ENCODE measurements at regions not wholly inside any gene's neighbourhood (a gene's known extent, or its start where the extent isn't known, plus 50 kb on each side); places are given as distances from the start of the nearest gene placed in this dataset.

DNA sequence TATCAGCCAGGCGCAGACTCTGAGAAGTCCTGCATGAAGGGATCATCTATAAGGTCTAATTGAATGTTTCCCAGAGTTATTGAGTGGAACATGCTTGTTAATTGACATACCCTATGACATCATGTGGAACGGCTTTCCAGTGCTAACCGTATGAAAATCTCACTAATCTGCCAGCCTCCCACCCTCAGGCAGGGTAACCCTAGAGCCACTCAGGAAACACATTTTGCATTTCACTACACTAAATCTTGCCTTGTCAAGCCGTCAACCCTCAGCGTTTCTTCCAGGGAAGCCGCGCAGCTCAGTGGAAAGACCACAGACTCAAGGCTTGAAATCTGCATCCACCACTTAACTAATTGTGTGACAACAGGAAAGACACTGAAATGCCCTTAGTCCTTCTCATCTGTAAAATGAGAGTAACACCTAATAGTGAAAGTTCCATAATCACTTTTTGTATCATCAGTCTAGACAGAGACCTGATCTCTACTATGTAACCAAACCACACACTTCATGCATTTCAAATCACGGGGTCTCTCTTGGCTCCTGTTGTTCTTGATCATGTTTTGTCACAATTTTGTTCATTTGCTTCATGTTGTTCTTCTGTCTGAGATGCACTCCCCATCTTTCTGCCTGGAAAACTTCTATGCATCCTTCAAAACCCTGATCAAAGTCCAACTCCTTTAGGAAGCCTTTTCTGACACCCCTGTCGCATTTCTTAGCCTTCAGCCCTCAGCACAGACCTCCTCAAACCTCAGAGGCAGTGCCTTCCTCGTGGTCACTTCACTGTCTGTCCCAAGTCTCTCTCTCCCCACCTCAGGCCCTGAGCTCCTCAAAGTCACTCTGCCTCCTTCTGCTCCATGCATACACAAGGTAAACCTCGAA is 246.5 kb downstream of the TOMM20 start:
- ATAC-seq (replicated peaks) = peak; percentile 82
- no peak overlapping the region for H3K4me3 Mint-ChIP-seq
- H3K36me3 Mint-ChIP-seq (ENCODE audit: insufficient read depth) = no peaks in the 10 kb centered on the region
- H3K4me1 Mint-ChIP-seq (ENCODE audit: low read depth in 2 of 2) = peaks cover 15 to 21% of the 10 kb centered on the region in 2 donors
- no peak for DNase-seq
- peaks cover 5 to 14% of the 10 kb centered on the region in 2 donors for H3K27me3 Mint-ChIP-seq
- peak overlapping the region; percentile 62 to 75 for H3K27ac Mint-ChIP-seq
- no peaks in the 10 kb centered on the region for H3K9me3 Mint-ChIP-seq

DNA sequence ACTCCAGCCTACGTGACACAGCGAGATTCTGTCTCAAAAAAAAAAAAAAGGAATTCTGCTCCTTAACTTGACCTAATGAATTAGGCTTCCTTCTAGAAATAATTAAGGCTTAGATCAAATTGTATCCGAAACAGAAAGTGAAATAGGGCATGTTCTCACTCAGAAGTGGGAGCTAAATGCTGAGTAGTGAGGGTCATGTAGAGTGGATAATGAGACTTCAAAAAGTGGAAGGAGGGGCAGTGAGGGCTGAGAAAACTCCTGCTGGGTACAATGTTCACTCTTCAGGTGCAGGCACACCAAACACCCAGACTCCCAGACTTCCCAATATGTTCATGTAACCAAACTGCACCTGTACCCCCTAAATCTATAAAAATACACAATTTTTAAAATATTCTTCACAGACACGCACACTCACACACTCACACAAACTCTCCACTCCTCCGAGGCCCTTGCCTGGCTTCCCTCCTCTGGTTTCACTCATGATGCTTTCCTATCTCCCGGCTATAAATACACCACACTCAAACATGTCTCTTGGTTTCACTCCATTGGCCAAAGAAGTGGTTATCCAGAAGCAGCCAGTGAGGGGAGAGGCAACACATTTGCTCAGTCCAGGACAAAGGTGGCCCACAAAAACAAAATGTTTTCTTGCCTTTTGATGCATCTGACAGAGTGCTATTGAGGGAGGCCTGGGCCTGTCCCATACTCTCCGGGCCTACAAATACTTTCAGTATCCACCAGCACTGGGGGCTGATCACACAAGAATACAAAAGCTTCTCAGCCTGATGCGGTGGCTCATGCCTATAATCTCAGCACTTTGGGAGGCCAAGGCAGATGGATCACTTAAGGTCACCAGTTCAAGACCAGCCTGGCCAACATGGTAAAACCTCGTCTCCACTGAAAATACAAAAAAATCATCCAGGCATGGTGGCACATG is 249.2 kb downstream of the TOMM20 start:
- no peaks in the 10 kb centered on the region for H3K36me3 Mint-ChIP-seq (ENCODE audit: insufficient read depth)
- peaks cover 10 to 21% of the 10 kb centered on the region in 2 donors for H3K4me1 Mint-ChIP-seq (ENCODE audit: low read depth in 2 of 2)
- no peak overlapping the region for H3K4me3 Mint-ChIP-seq
- ATAC-seq (replicated peaks) = no peak
- no peaks in the 10 kb centered on the region for H3K9me3 Mint-ChIP-seq
- no peak overlapping the region for H3K27ac Mint-ChIP-seq
- DNase-seq = no peak
- peaks cover 5 to 14% of the 10 kb centered on the region in 2 donors for H3K27me3 Mint-ChIP-seq

DNA sequence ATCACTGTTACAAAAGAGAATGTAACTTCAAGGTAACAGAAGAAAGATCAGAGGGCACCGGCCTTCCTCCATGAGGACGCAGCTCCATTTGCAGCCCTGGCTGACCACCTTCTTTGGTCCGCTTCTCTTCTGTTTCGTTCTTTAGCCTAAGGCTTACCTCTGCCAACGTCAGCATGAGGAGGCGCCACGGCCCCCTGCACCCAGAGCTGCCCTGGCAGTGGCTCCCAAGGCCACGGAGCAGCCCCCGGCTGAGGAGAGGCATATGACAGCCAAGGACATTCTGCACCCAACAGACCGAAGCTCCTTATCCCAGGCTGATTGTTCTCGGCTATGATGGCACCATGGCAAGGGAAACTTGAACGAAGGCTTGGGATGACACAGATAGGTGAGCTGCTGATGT is 250.3 kb downstream of the TOMM20 start:
- H3K9me3 Mint-ChIP-seq = no peaks in the 10 kb centered on the region
- peaks cover 10 to 21% of the 10 kb centered on the region in 2 donors for H3K4me1 Mint-ChIP-seq (ENCODE audit: low read depth in 2 of 2)
- peaks cover 5 to 13% of the 10 kb centered on the region in 2 donors for H3K27me3 Mint-ChIP-seq
- H3K27ac Mint-ChIP-seq = no peak overlapping the region
- H3K4me3 Mint-ChIP-seq = no peak overlapping the region
- no peak for DNase-seq
- ATAC-seq (replicated peaks) = no peak
- no peaks in the 10 kb centered on the region for H3K36me3 Mint-ChIP-seq (ENCODE audit: insufficient read depth)

GRCh38 chr1:234877761-234878160 is 250.9 kb downstream of the TOMM20 start:
- Mint-ChIP-seq H3K4me1 (ENCODE audit: low read depth in 2 of 2) (peaks cover 8 to 20% of the 10 kb centered on the region in 2 donors), H3K4me3 (no peak overlapping the region), H3K27me3 (peaks cover 3 to 8% of the 10 kb centered on the region in 2 donors), H3K27ac (no peak overlapping the region), H3K36me3 (ENCODE audit: insufficient read depth) (no peaks in the 10 kb centered on the region), H3K9me3 (no peaks in the 10 kb centered on the region)
- DNase-seq = no peak
- ATAC-seq (replicated peaks) = no peak

GRCh38 chr1:234875953-234876855 is 252.4 kb downstream of the TOMM20 start:
- Mint-ChIP-seq H3K27me3 (no peaks in the 10 kb centered on the region), H3K4me3 (no peak overlapping the region), H3K9me3 (no peaks in the 10 kb centered on the region), H3K4me1 (ENCODE audit: low read depth in 2 of 2) (peaks cover 4 to 8% of the 10 kb centered on the region in 2 donors), H3K36me3 (ENCODE audit: insufficient read depth) (no peaks in the 10 kb centered on the region), H3K27ac (no peak overlapping the region)
- ATAC-seq (replicated peaks) (no peak), DNase-seq (no peak)

DNA sequence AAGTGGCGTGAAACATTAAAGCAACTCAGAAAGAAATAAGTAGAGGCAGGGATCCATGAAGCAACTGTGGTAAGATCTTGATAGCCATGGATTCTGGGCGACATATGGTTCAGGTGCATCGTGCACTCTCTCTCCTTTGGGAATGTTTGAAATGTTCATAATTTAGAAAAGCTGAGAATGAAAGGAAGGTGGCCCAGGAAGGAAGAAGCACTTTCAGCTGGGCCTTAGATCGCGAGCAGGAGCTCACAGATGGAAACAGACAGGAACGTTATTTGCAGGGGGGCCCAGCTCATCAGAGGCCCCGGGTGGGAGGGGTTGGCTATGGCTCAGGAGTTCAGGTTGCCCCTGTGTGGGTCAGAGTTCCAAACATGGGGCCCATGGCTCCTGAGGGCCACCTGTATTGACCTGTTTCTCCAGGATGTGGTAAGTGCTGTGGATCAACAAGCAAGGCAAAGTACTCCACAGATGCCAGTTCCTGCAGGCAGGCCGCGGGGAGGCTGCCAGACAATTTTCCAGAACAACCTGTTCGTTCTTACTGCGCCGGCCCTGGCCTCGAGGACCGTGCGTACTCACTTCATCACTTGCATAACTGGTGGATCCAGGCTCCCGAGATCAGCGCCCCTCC is 253.2 kb downstream of the TOMM20 start:
- Mint-ChIP-seq H3K4me1 (ENCODE audit: low read depth in 2 of 2) (peaks cover 4 to 7% of the 10 kb centered on the region in 2 donors), H3K4me3 (no peak overlapping the region), H3K9me3 (no peaks in the 10 kb centered on the region), H3K27ac (no peak overlapping the region), H3K27me3 (no peaks in the 10 kb centered on the region), H3K36me3 (ENCODE audit: insufficient read depth) (no peaks in the 10 kb centered on the region)
- DNase-seq (no peak), ATAC-seq (replicated peaks) (no peak)

GRCh38 chr1:234874291-234875288 is 254.0 kb downstream of the TOMM20 start:
- Mint-ChIP-seq H3K4me3 (no peak overlapping the region), H3K9me3 (no peaks in the 10 kb centered on the region), H3K27me3 (no peaks in the 10 kb centered on the region), H3K27ac (no peak overlapping the region), H3K36me3 (ENCODE audit: insufficient read depth) (no peaks in the 10 kb centered on the region), H3K4me1 (ENCODE audit: low read depth in 2 of 2) (peaks cover 4 to 7% of the 10 kb centered on the region in 2 donors)
- no peak for DNase-seq
- ATAC-seq (replicated peaks) = no peak

DNA sequence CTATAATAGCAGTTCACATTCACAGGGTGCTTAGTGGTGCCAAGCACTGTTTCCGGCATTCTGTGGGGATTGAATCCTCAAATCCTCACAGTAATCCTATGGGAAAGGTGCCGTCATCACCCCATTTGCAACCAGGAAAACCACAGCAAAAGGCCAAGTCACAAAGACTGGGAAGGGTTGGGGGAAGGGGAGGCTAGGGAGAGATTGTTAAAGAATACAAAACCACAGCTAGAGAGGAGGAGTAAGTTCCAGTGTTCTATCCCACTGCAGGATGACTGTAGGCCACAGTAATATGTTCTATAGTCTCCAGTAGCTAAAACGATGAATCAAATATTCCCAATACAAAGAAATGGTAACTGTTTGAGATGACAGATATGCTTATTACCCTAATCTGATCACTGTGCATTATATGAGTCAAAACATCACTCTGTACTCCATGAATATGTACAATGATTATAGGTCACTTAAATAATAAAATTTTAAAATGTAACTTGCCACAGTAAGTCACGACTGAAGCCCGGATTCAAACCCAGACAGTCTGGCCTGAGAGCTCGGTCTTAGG is 256.8 kb downstream of the TOMM20 start:
- ATAC-seq (replicated peaks) = no peak
- no peak overlapping the region for H3K4me3 Mint-ChIP-seq
- H3K36me3 Mint-ChIP-seq (ENCODE audit: insufficient read depth) = no peaks in the 10 kb centered on the region
- peaks cover 5 to 13% of the 10 kb centered on the region in 2 donors for H3K4me1 Mint-ChIP-seq (ENCODE audit: low read depth in 2 of 2)
- no peak for DNase-seq
- no peaks in the 10 kb centered on the region for H3K9me3 Mint-ChIP-seq
- H3K27ac Mint-ChIP-seq = no peak overlapping the region
- no peaks in the 10 kb centered on the region for H3K27me3 Mint-ChIP-seq

DNA sequence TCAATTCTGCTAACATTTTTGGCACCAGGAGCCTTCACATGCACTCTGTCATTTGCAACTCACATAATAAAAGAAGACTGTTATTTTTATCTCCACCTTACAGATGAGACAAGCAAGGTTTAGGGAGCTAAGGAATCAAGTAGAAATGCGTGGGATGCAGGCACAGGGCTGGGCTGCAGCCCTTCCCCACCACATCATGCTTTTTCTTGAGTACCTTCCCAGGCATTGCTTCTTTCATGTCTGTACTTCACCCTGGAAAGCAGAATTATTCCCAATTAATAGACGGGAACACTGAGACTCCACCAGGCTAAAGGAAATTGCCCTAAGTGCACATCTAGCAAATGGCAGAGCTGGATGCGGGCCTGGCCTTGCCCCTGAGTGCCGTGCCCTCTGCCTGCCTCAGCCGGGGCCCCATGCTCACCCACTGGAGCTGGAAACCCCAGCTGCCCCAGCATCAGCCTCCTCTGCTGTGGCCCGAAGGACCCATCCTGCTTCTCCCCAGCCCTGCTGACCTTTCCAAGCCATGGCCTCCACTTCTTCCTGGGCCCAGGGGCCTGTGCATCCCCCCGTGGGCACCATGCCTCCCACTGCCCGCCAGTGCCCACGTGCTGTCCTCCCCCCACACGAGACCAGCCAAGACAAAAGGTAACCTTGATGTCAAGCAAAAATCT is 257.5 kb downstream of the TOMM20 start:
- Mint-ChIP-seq H3K4me1 (ENCODE audit: low read depth in 2 of 2) (peaks cover 9 to 13% of the 10 kb centered on the region in 2 donors), H3K4me3 (no peak overlapping the region), H3K27me3 (no peaks in the 10 kb centered on the region), H3K9me3 (no peaks in the 10 kb centered on the region), H3K27ac (no peak overlapping the region), H3K36me3 (ENCODE audit: insufficient read depth) (no peaks in the 10 kb centered on the region)
- DNase-seq = no peak
- no peak for ATAC-seq (replicated peaks)

GRCh38 chr1:234870020-234870981 is 258.3 kb downstream of the TOMM20 start:
- Mint-ChIP-seq H3K27ac (peak overlapping the region in 1 of 2 donors; percentile 9), H3K4me3 (no peak overlapping the region), H3K4me1 (ENCODE audit: low read depth in 2 of 2) (peaks cover 13% of the 10 kb centered on the region in 2 donors), H3K9me3 (no peaks in the 10 kb centered on the region), H3K27me3 (no peaks in the 10 kb centered on the region), H3K36me3 (ENCODE audit: insufficient read depth) (no peaks in the 10 kb centered on the region)
- DNase-seq (no peak), ATAC-seq (replicated peaks) (no peak)

Data from effector memory CD8-positive, alpha-beta T cell (primary cell).